ENCODE measurements at regions not wholly inside any gene's neighbourhood (a gene's known extent, or its start where the extent isn't known, plus 50 kb on each side); places are given as distances from the start of the nearest gene placed in this dataset.

DNA sequence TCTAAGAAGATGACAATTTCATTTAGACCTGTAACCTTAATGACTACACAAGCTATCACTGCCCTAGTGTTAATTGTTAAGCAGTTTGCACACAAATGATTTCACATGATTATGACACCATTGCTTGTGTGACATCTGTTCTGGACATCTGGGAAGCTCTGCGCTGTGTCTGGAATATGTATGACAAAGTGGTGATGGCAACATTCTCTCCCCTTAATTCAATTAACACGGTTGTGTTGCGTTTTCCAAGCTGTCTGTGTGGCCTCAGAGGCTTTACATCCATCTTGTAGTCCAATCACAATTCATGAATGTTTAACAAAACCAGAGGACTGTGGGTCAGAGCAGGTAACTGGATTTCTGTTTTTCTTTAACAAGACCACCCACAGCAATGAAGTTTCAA lies 204.4 kb downstream of the COG6 start:
- DNase-seq, result no peak

DNA sequence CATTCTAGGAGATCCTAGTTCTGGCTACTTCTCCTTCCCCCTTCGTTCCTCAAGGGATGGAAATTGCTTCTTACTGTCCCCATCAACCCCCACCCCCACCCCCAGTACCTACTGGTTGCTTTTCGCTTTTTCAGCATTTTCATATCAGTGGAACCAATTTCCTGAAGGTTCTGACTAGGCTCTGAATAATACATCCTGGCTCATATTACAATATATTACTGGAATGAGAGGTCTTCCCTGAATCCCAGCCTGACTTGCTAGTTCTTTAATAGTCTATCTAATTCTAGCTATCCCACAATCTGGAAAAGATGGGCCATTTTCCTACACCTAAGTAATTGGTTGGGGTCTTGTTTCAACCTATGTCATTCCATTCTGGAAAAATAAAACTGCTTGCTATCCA lies 207.4 kb downstream of the COG6 start:
- DNase-seq, result no peak

DNA sequence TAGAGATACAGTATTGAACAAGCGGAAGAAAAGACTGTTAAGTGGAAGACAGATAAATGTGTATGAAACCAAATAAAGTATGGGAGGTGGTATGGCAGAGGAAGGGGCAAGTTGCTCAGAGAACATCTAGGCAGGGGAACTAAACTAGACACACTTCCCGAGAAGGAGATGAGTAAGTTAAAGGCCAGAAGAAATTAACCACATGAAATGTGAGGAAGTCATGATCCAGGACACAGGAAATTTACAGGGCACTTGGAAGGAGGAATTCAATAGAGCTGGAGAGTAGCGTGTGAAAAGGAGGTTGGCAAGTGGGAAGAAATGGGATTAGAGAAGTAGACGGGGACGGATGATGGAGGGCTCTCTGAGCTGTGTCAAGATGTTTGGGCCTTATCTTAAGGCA lies 208.8 kb downstream of the COG6 start:
- DNase-seq, result no peak

DNA sequence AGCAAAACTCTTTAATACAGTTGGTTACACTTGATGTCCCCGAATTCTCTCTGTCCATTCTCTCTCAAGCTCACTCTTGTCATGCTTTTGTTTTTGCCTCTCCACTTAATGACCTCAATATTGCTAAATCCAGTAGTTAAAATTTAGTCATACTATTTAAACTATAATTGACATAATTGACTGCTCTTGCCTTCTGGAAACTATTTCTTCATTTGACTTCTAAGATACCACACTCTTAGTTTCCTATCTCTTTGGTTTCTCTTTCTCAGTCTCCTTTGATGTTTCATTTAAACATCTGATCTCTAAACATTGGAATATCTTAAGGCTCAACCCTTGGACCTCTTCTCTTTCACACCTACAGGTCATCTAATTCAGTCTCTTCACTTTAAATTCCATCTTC lies 211.3 kb downstream of the COG6 start:
- DNase-seq, result no peak

DNA sequence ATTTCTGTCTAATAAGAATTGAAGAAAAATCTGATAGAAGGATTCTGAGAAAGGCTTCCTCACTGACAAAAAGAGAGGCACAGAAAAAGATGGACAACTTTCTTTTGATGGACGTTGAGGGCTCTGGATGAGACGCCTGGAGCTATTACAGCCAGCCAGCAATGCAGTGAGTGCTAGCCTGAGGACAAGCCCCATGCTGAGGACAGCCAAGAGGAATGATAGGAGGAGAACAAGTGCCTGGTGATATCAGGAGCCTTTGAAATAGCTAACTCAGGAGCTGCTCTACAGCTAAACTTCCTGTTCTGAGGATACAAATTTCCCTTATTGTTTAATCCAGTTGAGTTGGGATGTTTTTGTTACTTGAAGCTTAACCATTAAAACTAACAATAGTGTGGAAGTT lies 212.3 kb downstream of the COG6 start:
- DNase-seq, result no peak

DNA sequence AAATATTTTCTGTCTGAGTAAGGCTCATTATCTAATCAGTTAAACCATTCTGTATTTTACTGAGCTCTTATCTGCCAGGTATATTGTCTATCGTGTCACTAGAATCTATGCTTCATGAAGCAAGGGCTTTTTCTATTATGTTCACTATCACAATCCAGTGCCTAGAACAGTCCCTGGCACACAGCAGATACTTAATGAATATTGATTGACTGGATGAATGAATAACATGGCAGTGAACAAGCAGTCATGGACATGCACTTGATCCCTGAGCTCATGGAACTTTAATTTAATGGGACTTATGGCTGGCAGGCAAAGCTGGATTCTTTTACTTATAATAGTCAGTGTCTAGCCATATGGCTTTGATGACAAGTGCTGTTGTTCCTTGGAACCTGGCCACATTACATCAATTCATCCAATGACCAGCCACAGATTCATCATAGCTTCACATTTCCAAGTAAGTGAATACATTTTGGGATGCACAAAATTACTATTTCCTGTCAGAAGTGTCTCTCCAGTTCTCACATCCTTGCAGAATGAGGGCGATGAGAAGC lies 214.8 kb downstream of the COG6 start:
- DNase-seq, result no peak

DNA sequence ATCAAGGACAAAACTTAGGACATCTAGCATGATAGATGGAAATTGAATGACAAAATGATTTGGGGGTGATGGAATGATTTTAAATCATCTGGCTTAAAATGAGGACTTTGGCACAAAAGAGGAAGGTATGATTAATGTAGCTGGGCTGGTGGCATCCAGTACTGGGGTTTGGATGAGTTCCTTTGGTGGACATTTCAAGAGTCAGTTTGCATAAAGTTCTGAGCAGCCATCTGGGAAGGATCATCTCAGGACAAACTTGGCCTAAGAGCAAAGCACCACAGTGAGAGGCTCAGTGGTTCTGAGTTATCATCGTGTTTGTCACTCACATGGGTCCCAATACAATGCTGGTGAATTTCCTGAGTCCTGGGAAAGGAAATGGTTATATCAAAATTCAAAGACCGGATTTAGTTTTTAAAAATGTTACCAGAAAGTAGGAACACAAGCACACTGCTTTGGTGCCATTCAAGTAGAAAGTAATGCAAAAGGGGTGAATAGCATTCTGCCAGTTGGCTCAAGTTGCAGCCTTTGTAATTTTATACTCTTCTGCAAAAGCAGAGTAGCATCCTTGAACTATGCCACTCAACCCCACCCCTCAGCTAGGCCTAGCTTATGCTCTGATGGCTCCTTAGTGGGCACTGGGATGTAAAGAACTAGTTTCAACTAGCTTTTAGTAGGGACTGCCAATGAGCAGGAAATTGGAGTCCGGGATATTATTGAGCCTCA lies 219.0 kb downstream of the COG6 start:
- DNase-seq, result no peak

DNA sequence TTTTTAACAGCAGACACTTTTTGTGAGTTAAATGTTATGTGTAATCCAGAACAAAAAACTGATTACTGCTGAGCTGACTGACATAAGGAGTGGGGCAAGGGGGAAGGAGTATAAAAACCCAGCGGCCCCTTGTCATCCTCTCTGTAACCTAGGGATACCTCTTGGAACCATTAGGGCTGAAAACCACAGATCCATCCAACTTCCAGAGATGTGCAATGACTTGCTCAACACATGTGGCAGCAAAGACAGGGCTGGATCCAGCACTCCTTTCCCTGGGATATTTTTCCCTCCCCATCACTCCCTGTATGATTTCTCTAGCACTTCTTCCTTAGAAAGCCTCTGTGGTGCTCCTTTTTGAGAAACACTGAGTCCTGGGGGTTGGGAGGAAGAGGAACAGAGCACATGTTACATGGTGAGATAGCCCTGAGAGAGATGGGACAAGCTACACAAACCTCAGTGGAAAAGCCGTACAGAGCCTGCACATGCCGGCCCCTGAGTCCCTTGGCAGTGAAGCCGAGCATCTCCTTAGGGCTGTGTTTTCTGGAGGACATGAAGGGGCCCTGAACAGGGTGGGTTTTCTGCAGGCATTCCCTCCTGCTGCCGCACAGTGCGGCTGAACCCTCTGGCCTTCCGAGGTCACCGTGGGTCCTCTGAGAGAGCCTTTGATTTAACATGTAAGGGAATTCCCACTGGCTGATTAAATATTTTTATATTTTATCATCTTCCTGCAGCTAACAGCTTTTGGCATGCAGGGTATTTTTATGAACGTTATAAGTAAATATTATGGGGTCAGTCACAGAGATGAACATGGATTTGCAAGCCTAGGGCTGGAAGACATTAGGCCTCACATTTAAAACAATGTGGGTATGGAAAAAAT lies 219.9 kb downstream of the COG6 start:
- no peak for DNase-seq

DNA sequence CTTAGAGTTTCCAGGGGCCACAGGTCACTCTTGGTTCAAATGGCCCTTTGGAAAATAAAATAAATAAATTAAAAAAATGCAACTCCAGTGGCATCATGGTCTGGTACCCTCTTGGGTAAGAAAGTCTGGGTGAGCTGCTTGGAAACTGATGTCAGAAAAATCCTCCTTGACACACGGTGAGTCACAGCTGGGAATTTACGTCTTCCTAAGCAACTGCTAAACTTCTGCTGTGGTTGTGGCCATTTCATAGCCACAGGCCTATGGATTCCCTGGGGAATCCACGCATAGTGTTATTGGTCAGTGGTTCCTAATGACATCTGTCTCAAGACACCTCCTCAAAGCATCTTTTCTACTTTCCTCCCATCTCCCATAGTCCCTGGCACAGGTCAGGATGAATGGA lies 220.8 kb downstream of the COG6 start:
- no peak for DNase-seq

DNA sequence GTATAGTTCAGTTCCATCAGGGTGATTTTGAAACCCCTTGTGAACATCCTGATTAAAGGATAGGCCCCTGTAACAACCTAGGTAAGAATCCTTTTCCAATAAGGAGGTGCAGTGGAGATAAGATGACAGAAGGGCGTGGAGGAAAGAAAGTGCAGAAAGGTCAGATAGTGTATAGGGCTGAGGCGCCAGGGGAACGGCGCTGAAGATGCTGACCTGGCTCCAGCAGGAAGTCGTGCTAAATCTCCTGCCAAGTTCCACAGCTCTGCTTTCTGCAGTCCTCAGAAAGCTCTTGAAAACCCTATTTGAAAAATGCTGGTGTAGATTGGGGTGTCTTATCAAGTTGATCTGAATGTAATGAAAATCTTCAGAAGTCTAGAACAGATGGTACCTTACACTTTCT lies 221.7 kb downstream of the COG6 start:
- no peak for DNase-seq

DNA sequence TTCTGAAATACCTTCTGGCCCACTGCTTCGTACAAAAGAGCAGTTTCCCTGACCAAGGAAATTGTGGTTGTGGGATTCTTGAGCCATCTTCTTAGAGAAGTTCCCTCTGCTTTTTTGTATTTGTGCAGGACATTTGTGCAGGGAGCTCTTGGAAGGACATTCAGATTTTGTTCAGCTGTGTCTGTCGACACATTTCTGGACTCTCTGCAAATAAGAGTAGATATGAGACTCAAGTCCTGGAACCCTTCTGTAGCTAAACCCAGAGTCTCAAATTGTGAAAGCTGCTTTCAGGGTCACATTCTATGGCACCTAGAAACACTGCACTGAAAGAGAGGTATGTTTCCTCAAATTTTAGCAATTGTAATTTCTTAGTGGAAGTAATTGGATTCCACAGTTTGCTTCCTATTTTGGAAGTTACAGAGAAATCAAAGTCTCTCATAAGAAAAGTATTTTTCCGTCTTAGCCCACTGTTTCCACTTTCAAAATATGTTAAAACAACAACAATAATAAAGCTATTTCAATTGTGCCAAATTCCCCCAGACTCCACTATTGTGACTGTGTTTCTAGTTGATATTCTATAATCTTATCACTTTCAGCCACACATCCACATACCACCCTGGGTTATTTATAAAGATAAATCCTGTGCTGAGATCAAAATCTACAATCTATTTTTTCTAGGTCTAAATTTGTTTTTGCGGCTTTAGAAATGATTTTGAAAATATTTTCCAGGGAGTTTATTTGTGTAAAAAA lies 224.0 kb downstream of the COG6 start:
- no peak for DNase-seq

DNA sequence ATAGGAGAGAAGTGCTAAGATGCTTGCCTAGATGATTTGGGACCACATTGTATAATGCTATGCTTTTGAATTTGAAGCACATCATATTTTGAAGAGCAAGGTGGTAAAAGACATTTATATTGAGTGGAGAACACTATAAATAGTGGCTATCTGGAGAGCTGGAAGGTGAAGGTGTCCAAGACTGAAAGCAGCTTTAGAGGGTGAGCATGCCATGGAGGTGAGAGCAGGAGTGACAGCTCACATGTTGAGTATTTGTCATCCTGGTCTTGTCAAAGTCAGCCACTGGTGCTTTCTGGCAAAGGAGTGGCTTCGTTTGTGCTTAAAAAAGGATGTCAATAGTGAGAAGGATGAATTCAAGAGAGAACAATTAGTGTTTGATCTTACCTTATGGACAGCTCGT lies 225.9 kb downstream of the COG6 start:
- DNase-seq, result no peak

DNA sequence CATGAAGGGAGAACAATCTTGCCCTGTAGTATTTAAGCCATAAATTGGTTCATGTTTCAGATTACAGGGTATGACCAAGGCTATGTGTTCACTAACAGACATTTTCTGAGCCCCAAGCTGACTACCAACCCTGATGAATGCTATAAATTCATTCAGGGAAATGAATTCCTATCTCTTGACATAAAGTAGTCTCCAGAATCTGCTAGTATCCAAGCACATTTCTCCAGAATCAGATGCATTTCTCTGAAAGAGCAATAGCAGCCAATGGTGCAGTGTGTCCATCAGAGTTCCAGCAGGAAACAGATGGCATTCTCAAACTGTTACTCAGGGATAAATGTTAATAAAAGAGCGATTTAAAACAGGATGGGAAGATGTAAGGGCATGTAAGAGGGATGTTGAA lies 226.4 kb downstream of the COG6 start:
- no peak for DNase-seq

DNA sequence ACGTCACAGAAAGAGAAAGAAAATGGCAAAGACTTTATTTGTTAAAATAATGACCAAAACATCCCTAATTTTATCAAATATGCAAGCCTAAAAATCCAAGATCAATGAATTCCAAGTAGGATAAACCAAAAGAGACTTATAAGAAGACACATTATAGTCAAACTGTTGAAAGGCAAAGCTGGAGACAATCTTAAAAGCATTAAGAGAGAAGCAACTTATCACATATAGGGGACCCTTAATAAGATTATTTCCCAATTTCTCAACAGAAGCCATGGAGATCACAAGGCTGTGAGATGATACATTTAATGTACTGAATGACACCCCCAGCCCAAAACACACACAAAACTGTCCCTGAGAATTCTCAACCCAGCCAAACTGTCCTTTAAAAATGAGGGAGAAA lies 228.7 kb downstream of the COG6 start:
- DNase-seq, result no peak

DNA sequence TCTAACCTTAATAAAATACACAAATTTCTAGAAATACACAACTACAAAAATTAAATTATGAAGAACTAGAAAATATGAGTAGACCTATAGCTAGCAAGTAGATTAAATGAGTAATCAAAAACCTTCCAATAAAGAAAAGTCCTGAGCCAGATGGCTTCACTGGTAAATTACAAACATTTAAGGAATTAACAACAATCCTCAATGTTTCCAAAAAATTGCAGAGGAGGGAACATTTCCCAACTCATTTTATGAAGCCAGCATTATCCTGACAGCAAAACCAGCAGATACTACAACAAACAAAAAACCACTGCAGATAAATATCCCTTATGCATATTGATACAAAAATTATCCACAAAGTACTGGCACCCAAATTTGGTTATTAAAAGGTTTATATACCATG lies 230.9 kb downstream of the COG6 start:
- DNase-seq, result no peak

DNA sequence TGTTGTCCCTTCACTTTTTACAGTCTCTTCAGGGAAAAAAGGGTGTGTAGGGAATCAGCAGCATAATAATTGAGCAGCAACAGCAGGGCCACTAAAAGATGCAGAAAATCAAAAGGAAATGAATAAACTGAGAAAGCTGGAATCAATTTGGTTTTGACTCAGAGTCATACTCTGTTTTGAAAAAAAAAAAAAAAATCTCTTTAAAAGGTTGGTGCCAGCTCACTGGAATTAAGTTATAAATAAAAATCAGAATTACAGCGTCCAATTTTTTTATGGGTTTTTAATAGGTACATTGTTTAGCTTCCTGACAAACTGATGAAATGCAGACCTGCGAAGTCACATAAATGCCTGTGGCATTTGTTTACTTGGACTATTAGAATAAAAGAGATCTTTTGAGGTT lies 231.9 kb downstream of the COG6 start:
- no peak for DNase-seq

DNA sequence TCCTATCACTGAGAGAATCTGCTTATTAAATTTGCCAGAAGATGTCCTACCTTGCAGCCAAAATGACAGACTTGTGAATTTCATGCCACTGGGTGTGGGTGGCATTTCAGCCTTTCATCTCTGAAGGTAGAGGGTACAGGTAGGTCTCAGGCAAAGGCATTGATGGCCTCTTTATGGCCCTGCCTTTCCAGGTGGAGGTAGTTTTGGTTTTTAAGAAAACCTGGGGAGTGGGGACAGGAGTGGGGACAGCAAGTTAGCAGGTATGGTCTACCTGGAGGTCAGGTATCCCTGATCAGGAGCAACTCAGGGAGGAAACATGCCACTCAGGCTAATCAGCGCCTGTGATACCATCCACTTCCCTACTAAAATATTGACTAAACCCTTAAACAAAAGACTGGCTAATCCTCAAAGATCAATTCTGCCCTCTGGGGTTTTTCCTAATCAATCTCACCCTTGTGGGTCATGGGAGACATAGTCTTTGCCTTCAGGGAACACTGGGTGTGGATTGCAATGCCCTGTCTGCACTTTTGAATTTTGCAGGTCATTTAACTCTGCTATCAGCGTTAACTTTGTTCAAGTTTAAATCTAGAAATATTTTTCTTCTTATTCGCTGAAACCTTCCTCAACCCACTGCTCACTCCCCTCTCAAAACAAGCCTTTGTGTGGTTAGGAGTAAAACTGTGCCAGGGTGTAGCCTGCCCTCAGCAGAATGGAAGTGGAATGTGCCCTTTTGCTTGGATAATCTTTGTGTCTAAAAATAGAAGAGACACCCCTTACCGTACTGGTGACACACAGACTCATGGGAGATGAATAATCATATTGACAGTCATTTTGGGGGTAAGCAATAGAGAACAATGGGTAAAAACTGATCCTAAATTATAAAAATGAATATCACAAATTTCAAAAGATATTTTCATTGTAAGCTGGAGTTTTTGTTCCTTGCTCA lies 233.7 kb downstream of the COG6 start:
- DNase-seq, result no peak

DNA sequence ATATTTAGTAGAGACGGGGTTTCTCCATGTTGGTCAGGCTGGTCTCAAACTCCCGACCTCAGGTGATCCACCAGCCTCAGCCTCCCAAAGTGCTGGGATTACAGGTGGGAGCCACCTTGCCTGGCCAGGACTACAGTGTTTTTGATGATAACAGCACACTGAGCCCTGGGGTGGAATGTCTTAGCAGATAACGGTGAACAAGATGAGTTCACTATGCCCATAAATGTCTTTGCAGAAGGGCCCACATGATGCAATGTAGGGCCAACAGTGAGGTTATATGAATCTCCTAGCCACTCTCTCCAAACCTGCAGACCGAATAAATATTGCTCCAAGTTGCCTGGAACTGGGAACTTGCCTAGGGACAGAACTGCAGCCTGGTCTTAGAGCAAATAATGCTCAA lies 235.1 kb downstream of the COG6 start:
- no peak for DNase-seq

DNA sequence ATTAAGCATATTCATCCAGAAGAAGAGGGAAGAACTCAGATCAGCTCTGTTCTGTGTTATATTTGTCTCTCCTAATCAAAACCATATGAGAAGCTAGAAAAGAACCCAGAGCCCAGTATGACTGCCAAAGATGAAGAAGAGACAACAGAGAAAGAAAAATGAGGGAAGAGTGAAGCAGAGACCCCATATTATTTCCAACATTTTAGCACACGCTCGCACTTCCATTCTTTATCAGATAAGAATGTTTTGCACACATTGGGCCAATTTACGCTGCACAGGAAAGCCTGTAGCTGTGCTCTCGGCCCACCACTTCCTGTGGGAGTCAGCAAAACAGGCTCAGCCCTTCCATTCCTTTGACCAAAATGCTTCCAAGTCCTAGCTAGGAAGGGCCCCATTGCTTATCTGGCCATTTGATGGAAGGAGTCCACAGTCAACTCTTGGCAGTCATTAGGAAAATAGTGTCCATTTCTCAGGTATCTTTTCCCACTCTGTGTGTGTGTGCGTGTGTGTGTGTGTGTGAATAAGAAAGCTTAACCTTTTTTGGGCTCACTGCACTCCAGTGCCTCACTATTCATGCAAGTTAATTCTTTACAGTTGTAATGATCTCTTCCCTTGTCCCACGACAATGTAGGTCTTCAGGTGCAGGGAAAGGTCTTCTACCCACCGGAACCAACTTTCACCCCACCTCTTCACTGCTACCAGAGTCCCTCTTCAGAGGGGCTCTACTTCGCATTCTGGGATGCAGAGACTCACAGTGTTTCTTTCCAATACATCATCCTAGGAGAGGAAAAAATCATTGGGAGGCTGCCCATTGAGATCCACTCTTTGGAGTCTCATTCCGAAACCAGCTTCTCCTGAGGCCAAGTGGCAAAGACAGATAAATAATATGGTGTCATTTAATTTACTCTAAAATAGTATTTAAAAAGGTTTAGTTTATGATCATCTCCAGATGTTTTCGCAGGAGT lies 237.5 kb downstream of the COG6 start:
- no peak for DNase-seq

DNA sequence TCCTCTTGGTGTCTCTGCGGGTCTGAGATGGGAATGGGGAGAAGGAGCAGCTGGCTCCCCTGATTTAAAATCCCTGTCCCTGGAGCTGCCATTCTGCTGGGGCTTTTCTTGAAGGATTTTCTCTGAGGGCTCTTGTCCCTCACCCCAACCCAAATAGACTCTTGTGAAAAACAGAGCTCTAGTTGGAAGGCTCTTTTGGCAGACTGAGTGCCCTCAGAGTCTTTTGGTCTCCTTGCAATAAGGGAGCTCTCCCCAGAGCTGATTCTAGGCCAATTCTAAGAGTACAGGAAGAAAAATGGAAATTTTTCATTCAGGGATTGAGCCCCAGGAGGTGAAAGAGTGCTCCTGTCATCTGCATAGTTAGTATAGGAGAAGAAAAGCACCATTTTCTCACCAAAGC lies 238.3 kb downstream of the COG6 start:
- DNase-seq, result no peak

DNA sequence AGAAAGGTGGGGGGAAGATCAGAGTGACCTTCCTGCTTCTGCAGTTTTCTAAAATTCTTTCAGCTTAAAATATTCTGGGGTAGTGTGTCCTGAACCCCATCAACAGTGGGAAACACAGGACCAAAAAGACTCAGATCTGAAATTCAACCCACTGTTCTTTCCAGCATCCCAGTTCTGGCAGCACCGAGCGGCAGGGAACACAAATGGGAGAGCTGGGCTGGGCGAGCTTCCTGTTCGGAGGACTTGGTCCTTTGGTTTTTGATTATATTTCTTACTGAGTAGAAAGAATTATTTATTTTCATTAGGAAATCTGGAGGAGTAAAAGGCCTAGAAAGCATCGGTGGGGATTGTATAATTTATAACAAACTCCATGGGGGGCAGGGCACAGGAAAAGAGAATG lies 239.1 kb downstream of the COG6 start:
- no peak for DNase-seq
